ENCODE measurements at regions not wholly inside any gene's neighbourhood (a gene's known extent, or its start where the extent isn't known, plus 50 kb on each side); places are given as distances from the start of the nearest gene placed in this dataset.

DNA sequence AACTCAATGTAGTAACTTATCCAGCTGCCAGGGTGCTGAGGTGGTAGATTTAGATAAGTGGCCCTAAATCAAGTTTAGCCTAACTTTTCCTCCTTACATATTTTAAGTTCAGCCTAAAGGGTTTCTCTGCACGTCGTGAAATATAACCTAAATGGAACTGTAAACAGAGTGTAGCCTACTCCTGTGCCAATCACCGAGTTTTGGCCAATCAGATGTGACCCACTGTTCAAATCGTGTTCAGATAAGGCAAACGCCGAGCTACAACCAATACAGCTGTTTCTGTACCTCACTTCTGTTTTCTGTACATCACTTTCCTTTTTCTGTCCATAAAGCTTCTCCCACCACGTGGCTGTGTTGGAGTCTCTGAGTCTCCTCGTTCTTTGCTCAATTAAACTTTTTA, 904.2 kb upstream of the POT1 start:
- Histone ChIP-seq H3K36me3 (no peaks in the 10 kb centered on the region), H3K4me1 (no peaks in the 10 kb centered on the region), H3K4me3 (no peak overlapping the region), H3K27ac (replicated peaks) (no peak overlapping the region), H3K27me3 (ENCODE audit: low read depth) (no peaks in the 10 kb centered on the region), H3K9me3 (replicated peaks) (peaks cover 8% of the 10 kb centered on the region)
- no peak for DNase-seq
- TF ChIP-seq, protein P1, sequence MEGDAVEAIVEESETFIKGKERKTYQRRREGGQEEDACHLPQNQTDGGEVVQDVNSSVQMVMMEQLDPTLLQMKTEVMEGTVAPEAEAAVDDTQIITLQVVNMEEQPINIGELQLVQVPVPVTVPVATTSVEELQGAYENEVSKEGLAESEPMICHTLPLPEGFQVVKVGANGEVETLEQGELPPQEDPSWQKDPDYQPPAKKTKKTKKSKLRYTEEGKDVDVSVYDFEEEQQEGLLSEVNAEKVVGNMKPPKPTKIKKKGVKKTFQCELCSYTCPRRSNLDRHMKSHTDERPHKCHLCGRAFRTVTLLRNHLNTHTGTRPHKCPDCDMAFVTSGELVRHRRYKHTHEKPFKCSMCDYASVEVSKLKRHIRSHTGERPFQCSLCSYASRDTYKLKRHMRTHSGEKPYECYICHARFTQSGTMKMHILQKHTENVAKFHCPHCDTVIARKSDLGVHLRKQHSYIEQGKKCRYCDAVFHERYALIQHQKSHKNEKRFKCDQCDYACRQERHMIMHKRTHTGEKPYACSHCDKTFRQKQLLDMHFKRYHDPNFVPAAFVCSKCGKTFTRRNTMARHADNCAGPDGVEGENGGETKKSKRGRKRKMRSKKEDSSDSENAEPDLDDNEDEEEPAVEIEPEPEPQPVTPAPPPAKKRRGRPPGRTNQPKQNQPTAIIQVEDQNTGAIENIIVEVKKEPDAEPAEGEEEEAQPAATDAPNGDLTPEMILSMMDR (IDR thresholded peaks at IDR 0.05; ENCODE audit: borderline replicate concordance) = no peak
- intact Hi-C loops (cut with micrococcal nuclease) = no loop called here

DNA sequence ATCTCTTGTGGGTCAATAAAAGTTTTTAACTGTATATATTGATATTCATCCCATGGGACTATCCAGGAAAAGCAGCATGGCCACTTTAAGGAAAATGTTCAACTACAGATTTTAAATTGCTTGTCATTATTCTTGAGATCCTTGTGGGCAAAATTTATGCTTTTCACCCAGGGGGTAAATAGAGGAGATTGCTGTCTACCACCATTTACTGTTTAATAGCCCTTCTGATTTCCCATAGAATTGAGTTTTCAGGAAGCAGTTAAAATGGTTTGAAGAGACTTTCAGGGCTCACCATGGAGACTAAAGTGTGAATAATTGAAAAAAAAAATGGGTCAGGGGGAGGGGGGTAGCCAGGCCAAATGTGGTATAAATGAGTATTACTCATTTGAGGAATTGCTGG, 901.1 kb upstream of the POT1 start:
- no peak overlapping the region for H3K27ac ChIP-seq (replicated peaks)
- no peak for DNase-seq
- H3K4me3 ChIP-seq = no peak overlapping the region
- TF ChIP-seq, protein P1 (IDR thresholded peaks at IDR 0.05; ENCODE audit: borderline replicate concordance) = no peak
- peaks cover 8% of the 10 kb centered on the region for H3K9me3 ChIP-seq (replicated peaks)
- H3K27me3 ChIP-seq (ENCODE audit: low read depth) = no peaks in the 10 kb centered on the region
- H3K4me1 ChIP-seq = no peaks in the 10 kb centered on the region
- no peaks in the 10 kb centered on the region for H3K36me3 ChIP-seq
- intact Hi-C loops (cut with micrococcal nuclease) = no loop called here

DNA sequence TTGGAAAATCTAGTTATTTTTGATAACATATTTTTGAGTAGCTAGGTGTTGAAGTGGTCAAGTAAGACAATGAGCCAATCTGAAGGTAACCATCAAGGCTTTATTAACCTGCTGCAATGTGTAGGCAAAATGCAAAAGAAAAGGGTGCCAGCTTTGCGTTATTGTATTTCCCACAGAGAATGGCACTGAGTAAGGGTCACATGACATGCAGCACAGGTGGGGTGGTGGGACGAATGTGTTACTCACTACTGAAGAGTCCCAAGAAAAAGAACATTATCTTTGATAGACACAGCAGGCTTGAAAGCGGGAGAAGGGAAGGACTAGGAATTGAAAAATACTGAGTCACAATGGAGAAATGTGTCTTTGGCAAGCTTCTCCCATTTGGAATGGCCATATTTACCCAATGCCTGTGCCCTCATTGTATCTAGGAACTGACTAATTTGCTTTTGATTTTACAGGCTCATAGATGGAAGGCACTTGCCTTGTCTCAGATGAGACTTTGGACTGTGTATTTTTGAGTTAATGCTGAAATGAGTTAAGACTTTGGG, 898.6 kb upstream of the POT1 start:
- no peaks in the 10 kb centered on the region for H3K36me3 ChIP-seq
- no peaks in the 10 kb centered on the region for H3K27me3 ChIP-seq (ENCODE audit: low read depth)
- no peak overlapping the region for H3K4me3 ChIP-seq
- no peak overlapping the region for H3K27ac ChIP-seq (replicated peaks)
- TF ChIP-seq, protein P1 (IDR thresholded peaks at IDR 0.05; ENCODE audit: borderline replicate concordance) = no peak
- intact Hi-C loops (cut with micrococcal nuclease) = no loop called here
- no peaks in the 10 kb centered on the region for H3K4me1 ChIP-seq
- DNase-seq = no peak
- peaks cover 6% of the 10 kb centered on the region for H3K9me3 ChIP-seq (replicated peaks)

DNA sequence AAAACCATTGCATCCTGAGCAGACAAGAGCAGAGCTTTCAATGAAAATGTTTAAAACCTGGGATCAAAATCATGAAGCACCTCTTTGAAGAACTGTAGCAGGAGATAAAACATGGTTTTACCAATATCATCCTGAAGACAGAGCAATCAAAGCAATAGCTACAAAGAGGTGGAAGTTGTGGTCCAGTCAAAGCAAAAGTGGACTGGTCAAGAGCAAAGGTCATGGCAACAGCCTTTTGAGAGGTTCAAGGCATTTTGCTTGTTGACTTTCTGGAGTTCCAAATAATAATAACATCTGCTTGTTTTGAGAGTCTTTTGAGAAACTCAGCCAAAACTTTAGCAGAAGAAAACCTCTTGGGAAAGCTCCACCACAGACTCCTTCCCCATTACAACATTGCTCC, 893.9 kb upstream of the POT1 start:
- H3K4me3 ChIP-seq = no peak overlapping the region
- no peak overlapping the region for H3K27ac ChIP-seq (replicated peaks)
- no peak for DNase-seq
- TF ChIP-seq, protein P1 (IDR thresholded peaks at IDR 0.05; ENCODE audit: borderline replicate concordance) = no peak
- intact Hi-C loops (cut with micrococcal nuclease) = no loop called here
- no peaks in the 10 kb centered on the region for H3K4me1 ChIP-seq
- no peaks in the 10 kb centered on the region for H3K36me3 ChIP-seq
- H3K27me3 ChIP-seq (ENCODE audit: low read depth) = no peaks in the 10 kb centered on the region
- H3K9me3 ChIP-seq (replicated peaks) = no peaks in the 10 kb centered on the region

DNA sequence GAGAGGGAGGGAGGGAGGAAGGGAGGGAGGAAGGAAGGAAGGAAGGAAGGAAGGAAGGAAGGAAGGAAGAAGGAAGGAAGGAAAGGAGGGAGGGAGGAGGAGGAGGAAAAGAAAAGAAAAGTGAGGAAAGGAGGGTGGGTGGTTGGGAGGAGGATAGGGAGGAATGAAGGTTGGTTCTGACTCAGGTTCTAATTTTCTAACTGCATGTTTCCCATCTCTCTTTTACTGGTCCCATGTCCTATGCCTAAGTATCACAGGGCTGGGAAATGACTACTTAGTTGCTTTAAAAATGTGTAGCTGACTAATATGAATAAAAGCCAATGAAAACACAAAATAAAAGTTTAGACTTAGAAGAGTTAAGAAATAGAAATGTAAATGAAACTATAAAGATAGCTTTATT, 890.9 kb upstream of the POT1 start:
- intact Hi-C loops (cut with micrococcal nuclease) = no loop called here
- no peaks in the 10 kb centered on the region for H3K36me3 ChIP-seq

More for the DNA sequence above, 890.9 kb upstream of the POT1 start:
- H3K27ac ChIP-seq (replicated peaks) = no peak overlapping the region
- H3K9me3 ChIP-seq (replicated peaks) = peaks cover 3% of the 10 kb centered on the region
- no peak for DNase-seq
- no peaks in the 10 kb centered on the region for H3K4me1 ChIP-seq
- TF ChIP-seq, protein P1 (IDR thresholded peaks at IDR 0.05; ENCODE audit: borderline replicate concordance) = no peak
- H3K27me3 ChIP-seq (ENCODE audit: low read depth) = no peaks in the 10 kb centered on the region
- H3K4me3 ChIP-seq = no peak overlapping the region
